Right lobe of liver (tissue), 4 donors: ENCODE measurements at regions not wholly inside any gene's neighbourhood (a gene's known extent, or its start where the extent isn't known, plus 50 kb on each side); places are given as distances from the start of the nearest gene placed in this dataset.

Source experiments
- CTCF ChIP-seq, 4 donors: fragments of 200-600 bp in 3 of 4; fragments of 450-650 bp in 1 of 4; IDR thresholded peaks; one replicate each; pipeline versions ENCODE4 v1.5.1 to v1.8.0; 2016 to 2022; ENCODE audit warnings: antibody characterized with exemption in 4 of 4, mild to moderate bottlenecking in 2 of 4
- POLR2A ChIP-seq: fragments of 450-650 bp; IDR thresholded peaks from one replicate; pipeline ENCODE4 v1.6.1; 2017; ENCODE audit warnings: antibody characterized with exemption, mild to moderate bottlenecking
- donor health status: DM: no; HTN: no; CAD: no.
- donor health status: DM: no; HTN: no; CAD: no.
- donor health status: DM: no; HTN: yes; CAD: no.

GRCh38 chr2:81672923-81673322, 1368.4 kb upstream of the LRRTM1 start:
- no peak for TF ChIP-seq CTCF (IDR thresholded peaks at IDR 0.05)
- no peak for TF ChIP-seq POLR2A
